ENCODE measurements at regions not wholly inside any gene's neighbourhood (a gene's known extent, or its start where the extent isn't known, plus 50 kb on each side); places are given as distances from the start of the nearest gene placed in this dataset.

GRCh38 chr2:15866563-15867193 lies 73.7 kb upstream of the MYCN start:
- DNase-seq = no peak
- no peaks in the 10 kb centered on the region for H3K27me3 ChIP-seq
- H3K27ac ChIP-seq = no peak overlapping the region
- no peak for ATAC-seq
- no peak for TF ChIP-seq POLR2A (IDR thresholded peaks at IDR 0.05)
- no peak for TF ChIP-seq CTCF (IDR thresholded peaks at IDR 0.05)
- 49 to 50% methylated on average over 3 of the region's 3 CpGs for WGBS, 2 donors
- no peaks in the 10 kb centered on the region for H3K4me1 ChIP-seq
- no peak overlapping the region for H3K4me3 ChIP-seq
- no peaks in the 10 kb centered on the region for H3K36me3 ChIP-seq (replicated peaks in 1 of 2; ENCODE audit: insufficient read depth in 1 of 2, low read depth in 2 of 2)
- intact Hi-C loops (cut with DNase I) = no loop called here
- H3K9me3 ChIP-seq = no peaks in the 10 kb centered on the region

DNA sequence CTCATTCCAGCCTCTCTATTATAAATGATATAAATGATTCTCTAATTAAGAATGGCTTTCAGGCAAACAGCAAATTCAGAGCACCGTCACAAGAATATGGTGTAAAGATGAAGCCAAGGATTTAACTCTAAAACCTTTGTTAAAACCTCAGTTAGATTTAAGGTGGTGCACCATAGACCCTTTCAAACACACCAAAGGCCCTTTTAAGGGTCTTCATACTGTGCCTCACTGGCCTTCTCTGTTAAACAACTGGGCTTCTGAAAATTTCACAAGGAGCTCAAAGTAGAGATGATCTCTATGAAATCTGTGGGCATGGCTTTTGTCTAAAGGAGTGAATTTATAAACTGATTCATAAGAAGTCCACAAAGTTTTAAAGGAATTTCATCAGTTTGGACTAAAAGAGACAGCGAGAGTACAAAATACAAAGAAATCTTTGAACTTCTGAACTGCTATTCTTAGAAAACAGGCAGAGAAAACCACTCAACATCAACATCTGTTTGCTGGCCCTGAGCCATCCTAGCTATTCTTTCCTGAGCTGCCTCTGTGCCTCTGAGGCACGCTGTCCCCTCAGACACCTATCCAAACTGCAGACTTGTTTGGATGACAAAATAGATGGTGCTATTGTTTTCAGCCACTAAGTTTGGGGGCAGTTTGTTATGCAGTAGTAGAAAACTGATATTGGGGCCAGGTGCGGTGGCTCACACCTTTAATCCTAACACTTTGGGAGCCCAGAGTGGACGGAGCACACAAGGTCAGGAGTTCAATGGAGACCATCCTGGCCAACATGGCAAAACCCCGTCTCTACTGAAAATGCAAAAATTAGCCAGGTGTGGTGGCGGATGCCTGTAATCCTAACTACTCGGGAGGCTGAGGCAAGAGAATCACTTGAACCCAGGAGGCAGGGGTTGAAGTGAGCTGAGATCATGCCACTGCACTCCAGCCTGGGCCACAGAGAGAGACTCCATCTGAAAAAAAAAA lies 72.9 kb upstream of the MYCN start:
- DNase-seq (no peak), ATAC-seq (no peak)
- H3K36me3 ChIP-seq (replicated peaks in 1 of 2; ENCODE audit: insufficient read depth in 1 of 2, low read depth in 2 of 2) = no peaks in the 10 kb centered on the region
- no peak overlapping the region for H3K4me3 ChIP-seq
- TF ChIP-seq CTCF (IDR thresholded peaks at IDR 0.05) (no peak), POLR2A (IDR thresholded peaks at IDR 0.05) (no peak)
- 83 to 88% methylated on average over 7 to 8 of the region's 8 CpGs for WGBS, 2 donors
- no peaks in the 10 kb centered on the region for H3K4me1 ChIP-seq
- H3K27me3 ChIP-seq = no peaks in the 10 kb centered on the region
- H3K9me3 ChIP-seq = no peaks in the 10 kb centered on the region
- intact Hi-C loops (cut with DNase I) = no loop called here
- no peak overlapping the region for H3K27ac ChIP-seq

GRCh38 chr2:15868186-15868585 lies 72.2 kb upstream of the MYCN start:
- Histone ChIP-seq H3K36me3 (replicated peaks in 1 of 2; ENCODE audit: insufficient read depth in 1 of 2, low read depth in 2 of 2) (no peaks in the 10 kb centered on the region), H3K9me3 (no peaks in the 10 kb centered on the region), H3K4me3 (no peak overlapping the region), H3K27ac (no peak overlapping the region), H3K27me3 (no peaks in the 10 kb centered on the region), H3K4me1 (no peaks in the 10 kb centered on the region)
- TF ChIP-seq CTCF (IDR thresholded peaks at IDR 0.05) (no peak), POLR2A (IDR thresholded peaks at IDR 0.05) (no peak)
- DNase-seq (no peak), ATAC-seq (no peak)
- intact Hi-C loops (cut with DNase I) = no loop called here
- 70 to 71% methylated on average over 1 of the region's 1 CpG for WGBS, 2 donors

GRCh38 chr2:15868704-15869103 lies 71.6 kb upstream of the MYCN start:
- ATAC-seq (no peak), DNase-seq (no peak)
- H3K4me3 ChIP-seq = no peak overlapping the region
- no peaks in the 10 kb centered on the region for H3K4me1 ChIP-seq
- TF ChIP-seq POLR2A (IDR thresholded peaks at IDR 0.05) (no peak), CTCF (IDR thresholded peaks at IDR 0.05) (no peak)
- no peak overlapping the region for H3K27ac ChIP-seq
- intact Hi-C loops (cut with DNase I) = no loop called here
- H3K36me3 ChIP-seq (replicated peaks in 1 of 2; ENCODE audit: insufficient read depth in 1 of 2, low read depth in 2 of 2) = no peaks in the 10 kb centered on the region
- no peaks in the 10 kb centered on the region for H3K9me3 ChIP-seq
- 82 to 85% methylated on average over 2 of the region's 2 CpGs for WGBS, 2 donors
- H3K27me3 ChIP-seq = no peaks in the 10 kb centered on the region

All from body of pancreas (tissue), 4 donors.